ENCODE measurements at regions not wholly inside any gene's neighbourhood (a gene's known extent, or its start where the extent isn't known, plus 50 kb on each side); places are given as distances from the start of the nearest gene placed in this dataset.

- TF ChIP-seq POLR2A (IDR thresholded peaks at IDR 0.05) (no peak), CTCF (IDR thresholded peaks at IDR 0.05) (no peak)
Observed at GRCh38 chr2:145068509-145068908, 548.6 kb upstream of the ZEB2 start.

Data from Peyer's patch (tissue), 4 donors.